B cell (primary cell): ENCODE measurements at regions not wholly inside any gene's neighbourhood (a gene's known extent, or its start where the extent isn't known, plus 50 kb on each side); places are given as distances from the start of the nearest gene placed in this dataset.

Experiments used
- ATAC-seq: fragments of 200-7000 bp; cut with Tn5 transposase; one replicate; pipeline ENCODE4 v1.10.0; 2021; ENCODE audit warnings: low read depth, mild to moderate bottlenecking, moderate number of reproducible peaks, moderate library complexity
- CTCF ChIA-PET: fragments of 350-600 bp; sonication (Branson Sonifier 250); formaldehyde crosslinking; loops from one replicate; lab custom pipeline; 2021; ENCODE audit warnings: antibody characterized with exemption, inconsistent platforms; lab: Charles Lee
- POLR2A ChIA-PET: fragments of 350-600 bp; sonication (Branson Sonifier 250); formaldehyde crosslinking; loops from one replicate; lab custom pipeline; 2021; ENCODE audit warnings: antibody characterized with exemption; lab: Charles Lee
- DNase-seq: peaks from one replicate; pipeline ENCODE4 v3.0.0; 2013
- H2AFZ ChIP-seq: 2 replicates; pipeline ENCODE4 v1.6.1; 2012; ENCODE audit warnings: mild to moderate bottlenecking, low read depth, low read length; ENCODE audit not compliant: insufficient read depth, poor library complexity, severe bottlenecking
- H3K27ac ChIP-seq, 2 donors: 1 replicate in 1 of 2; 2 replicates in 1 of 2; pipeline ENCODE4 v1.5.1; 2012 to 2013; ENCODE audit warnings: low read length in 2 of 2, mild to moderate bottlenecking in 2 of 2, moderate library complexity in 1 of 2
- H3K27me3 ChIP-seq, 4 experiments: fragments of 200-600 bp in 1 of 4; sonication (generic) in 1 of 4; replicated peaks in 1 of 4; 1 replicate in 2 of 4; 2 replicates in 2 of 4; pipeline versions ENCODE4 v1.6.1 to v1.7.0; 2013 to 2016; ENCODE audit warnings: low read length in 3 of 4, mild to moderate bottlenecking in 2 of 4, mixed read lengths in 1 of 4, moderate library complexity in 1 of 4; ENCODE audit not compliant: insufficient read depth in 4 of 4, control insufficient read depth in 3 of 4; ENCODE audit errors: control extremely low read depth in 1 of 4
- H3K36me3 ChIP-seq, 2 experiments: replicated peaks in 1 of 2; 1 replicate in 1 of 2; 2 replicates in 1 of 2; pipeline versions ENCODE4 v1.6.1 to v1.7.1; 2013; ENCODE audit warnings: low read length in 1 of 2; ENCODE audit not compliant: insufficient read depth in 2 of 2, control insufficient read depth in 1 of 2; ENCODE audit errors: control extremely low read depth in 1 of 2, extremely low read depth in 1 of 2
- H3K4me1 ChIP-seq, 2 donors: fragments of 200-600 bp in 1 of 2; sonication (generic) in 1 of 2; 1 replicate in 1 of 2; 2 replicates in 1 of 2; pipeline versions ENCODE4 v1.5.1 to v1.6.1; 2013 to 2017; ENCODE audit warnings: low read length in 2 of 2; ENCODE audit not compliant: control insufficient read depth in 2 of 2, insufficient read depth in 2 of 2
- H3K4me2 ChIP-seq: replicated peaks from 2 replicates; pipeline ENCODE3; 2012; ENCODE audit warnings: mild to moderate bottlenecking, low read depth, low read length; ENCODE audit not compliant: poor library complexity, severe bottlenecking
- H3K4me3 ChIP-seq, 5 experiments: fragments of 200-600 bp in 1 of 5; sonication (generic) in 1 of 5; 1 replicate in 3 of 5; 2 replicates in 2 of 5; pipeline versions ENCODE4 v1.5.1 to v1.7.0; 2011 to 2016; ENCODE audit warnings: low read length in 4 of 5, mild to moderate bottlenecking in 4 of 5, low read depth in 2 of 5, control low read depth in 1 of 5, moderate library complexity in 1 of 5; ENCODE audit not compliant: insufficient read depth in 1 of 5; ENCODE audit errors: control extremely low read depth in 1 of 5, extremely low read depth in 1 of 5
- H3K79me2 ChIP-seq: fragments of 200-600 bp; sonication (generic); one replicate; pipeline ENCODE4 v1.6.0; 2016; ENCODE audit warnings: low read length; ENCODE audit not compliant: control insufficient read depth, insufficient read depth
- H3K9ac ChIP-seq: fragments of 200-600 bp; sonication (generic); 2 replicates; pipeline ENCODE4 v1.6.1; 2017; ENCODE audit warnings: mild to moderate bottlenecking, low read length, moderate library complexity
- H3K9me3 ChIP-seq, 3 donors: one replicate each; pipeline versions ENCODE4 v1.6.1 to v1.7.1; 2013; ENCODE audit warnings: low read length in 2 of 3; ENCODE audit not compliant: control insufficient read depth in 2 of 3, insufficient read depth in 1 of 3; ENCODE audit errors: control extremely low read depth in 1 of 3
- H4K20me1 ChIP-seq: 2 replicates; pipeline ENCODE4 v1.6.0; 2012; ENCODE audit warnings: mild to moderate bottlenecking, low read length; ENCODE audit not compliant: insufficient read depth, control insufficient read depth, poor library complexity, severe bottlenecking
- H3K27ac Mint-ChIP-seq: one replicate; pipeline ENCODE4 v1.8.0; 2021; ENCODE audit warnings: mixed read lengths
- H3K27me3 Mint-ChIP-seq: one replicate; pipeline ENCODE4 v1.8.0; 2021; ENCODE audit warnings: mixed read lengths
- H3K4me1 Mint-ChIP-seq: one replicate; pipeline ENCODE4 v1.8.0; 2021; ENCODE audit warnings: mixed read lengths
- H3K4me3 Mint-ChIP-seq: one replicate; pipeline ENCODE4 v1.8.0; 2021; ENCODE audit warnings: mixed read lengths
- H3K9me3 Mint-ChIP-seq: one replicate; pipeline ENCODE4 v1.8.0; 2022; ENCODE audit warnings: mixed read lengths; ENCODE audit not compliant: insufficient read depth
- CTCF ChIP-seq: fragments of 200-600 bp; IDR thresholded peaks from one replicate; pipeline ENCODE4 v1.8.0; 2022; ENCODE audit warnings: antibody characterized with exemption, mild to moderate bottlenecking
- EZH2 ChIP-seq: IDR thresholded peaks from 2 replicates; pipeline ENCODE4 v1.6.1; 2012; ENCODE audit warnings: borderline replicate concordance, low read depth, mild to moderate bottlenecking, moderate library complexity, low read length; ENCODE audit not compliant: insufficient read depth, poor library complexity, severe bottlenecking
- WGBS: methylation state at CpG from one replicate; pipeline ENCODE4 v1.1.5; 2013; ENCODE audit warnings: missing lambda C conversion rate; ENCODE audit not compliant: insufficient coverage; 5-methylcytosine and 5-hydroxymethylcytosine counted together
- intact Hi-C: fragments of 100-400 bp; cut with micrococcal nuclease; formaldehyde crosslinking; loops from one replicate; pipeline ENCODE4 v1.10.0; 2022

DNA sequence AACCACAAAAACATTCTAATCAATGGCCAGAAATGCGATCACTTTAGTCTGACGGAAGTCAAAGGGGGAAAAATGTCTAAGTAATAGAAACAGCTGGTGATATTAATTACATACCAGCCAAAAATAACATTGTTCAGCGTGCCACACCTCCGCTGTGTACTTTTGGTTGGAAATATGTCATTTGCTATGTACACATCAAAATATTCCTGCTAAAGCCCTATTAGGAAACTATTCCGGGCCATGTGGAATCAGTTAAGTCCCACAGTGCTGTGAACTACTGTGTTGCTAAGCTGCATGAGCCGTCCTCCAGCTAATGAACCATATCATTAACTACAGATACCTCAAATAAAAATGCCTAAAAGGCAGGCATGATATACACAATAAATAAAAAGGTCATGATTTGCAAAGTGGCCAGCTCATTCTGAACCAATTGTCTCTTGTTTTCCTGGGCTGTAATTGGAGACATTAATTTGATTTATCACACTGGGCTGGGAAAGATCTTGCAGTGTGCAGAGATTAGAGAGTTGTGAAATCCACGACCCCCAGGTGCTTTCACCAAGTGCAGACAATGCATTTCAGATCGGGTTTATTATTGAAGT is 200.5 kb upstream of the LRTM1 start:
- H3K27ac ChIP-seq: no peak overlapping the region
- no peaks in the 10 kb centered on the region for H3K27me3 ChIP-seq
- no peak overlapping the region for H2AFZ ChIP-seq
- H3K4me3 ChIP-seq: no peak overlapping the region
- intact Hi-C loops: no loop called here
- POLR2A ChIA-PET: no interaction called here
- H3K4me3 Mint-ChIP-seq: no peak overlapping the region
- H3K36me3 ChIP-seq: no peaks in the 10 kb centered on the region
- DNase-seq (no peak), ATAC-seq (no peak)
- CTCF ChIA-PET: no interaction called here
- H3K4me1 ChIP-seq: no peaks in the 10 kb centered on the region
- H3K4me1 Mint-ChIP-seq: no peaks in the 10 kb centered on the region
- H3K9me3 ChIP-seq: peaks cover 0 to 4% (median 0%) of the 10 kb centered on the region in 3 donors
- no peaks in the 10 kb centered on the region for H3K9me3 Mint-ChIP-seq
- H3K27me3 Mint-ChIP-seq: no peaks in the 10 kb centered on the region
- H3K4me2 ChIP-seq: no peak overlapping the region
- no peak overlapping the region for H3K9ac ChIP-seq
- H3K79me2 ChIP-seq: no peaks in the 10 kb centered on the region
- WGBS: 38% methylated on average over 1 of the region's 8 CpGs
- TF ChIP-seq CTCF: no peak
- no peak for TF ChIP-seq EZH2
- H4K20me1 ChIP-seq: no peaks in the 10 kb centered on the region
- no peak overlapping the region for H3K27ac Mint-ChIP-seq

- WGBS: 46% methylated on average over 4 of the region's 4 CpGs
Measured at GRCh38 chr3:55127565-55127964, 199.7 kb upstream of the LRTM1 start.

More at GRCh38 chr3:55127565-55127964, 199.7 kb upstream of the LRTM1 start:
- Histone ChIP-seq H3K4me1 (no peaks in the 10 kb centered on the region), H3K9me3 (peaks cover 0 to 4% (median 0%) of the 10 kb centered on the region in 3 donors), H3K27ac (no peak overlapping the region), H4K20me1 (no peaks in the 10 kb centered on the region), H2AFZ (no peak overlapping the region), H3K79me2 (no peaks in the 10 kb centered on the region), H3K4me3 (no peak overlapping the region), H3K9ac (no peak overlapping the region), H3K4me2 (no peak overlapping the region), H3K36me3 (no peaks in the 10 kb centered on the region), H3K27me3 (no peaks in the 10 kb centered on the region)
- Mint-ChIP-seq H3K27ac (no peak overlapping the region), H3K4me1 (no peaks in the 10 kb centered on the region), H3K27me3 (no peaks in the 10 kb centered on the region), H3K9me3 (no peaks in the 10 kb centered on the region), H3K4me3 (no peak overlapping the region)
- ChIA-PET CTCF (no interaction called here), POLR2A (no interaction called here)
- no peak for DNase-seq
- intact Hi-C loops: no loop called here
- TF ChIP-seq CTCF: no peak
- no peak for TF ChIP-seq EZH2
- ATAC-seq: no peak
